ENCODE measurements at regions not wholly inside any gene's neighbourhood (a gene's known extent, or its start where the extent isn't known, plus 50 kb on each side); places are given as distances from the start of the nearest gene placed in this dataset.

- H3K27ac ChIP-seq: no peak overlapping the region
- no peak for TF ChIP-seq ZFX (IDR thresholded peaks at IDR 0.05)
- TF ChIP-seq, protein P1, sequence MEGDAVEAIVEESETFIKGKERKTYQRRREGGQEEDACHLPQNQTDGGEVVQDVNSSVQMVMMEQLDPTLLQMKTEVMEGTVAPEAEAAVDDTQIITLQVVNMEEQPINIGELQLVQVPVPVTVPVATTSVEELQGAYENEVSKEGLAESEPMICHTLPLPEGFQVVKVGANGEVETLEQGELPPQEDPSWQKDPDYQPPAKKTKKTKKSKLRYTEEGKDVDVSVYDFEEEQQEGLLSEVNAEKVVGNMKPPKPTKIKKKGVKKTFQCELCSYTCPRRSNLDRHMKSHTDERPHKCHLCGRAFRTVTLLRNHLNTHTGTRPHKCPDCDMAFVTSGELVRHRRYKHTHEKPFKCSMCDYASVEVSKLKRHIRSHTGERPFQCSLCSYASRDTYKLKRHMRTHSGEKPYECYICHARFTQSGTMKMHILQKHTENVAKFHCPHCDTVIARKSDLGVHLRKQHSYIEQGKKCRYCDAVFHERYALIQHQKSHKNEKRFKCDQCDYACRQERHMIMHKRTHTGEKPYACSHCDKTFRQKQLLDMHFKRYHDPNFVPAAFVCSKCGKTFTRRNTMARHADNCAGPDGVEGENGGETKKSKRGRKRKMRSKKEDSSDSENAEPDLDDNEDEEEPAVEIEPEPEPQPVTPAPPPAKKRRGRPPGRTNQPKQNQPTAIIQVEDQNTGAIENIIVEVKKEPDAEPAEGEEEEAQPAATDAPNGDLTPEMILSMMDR (conservative IDR thresholded peaks at IDR 0.05): no peak
Measured at GRCh38 chr18:29307982-29308381, 1131.1 kb upstream of the CDH2 start.

GRCh38 chr18:29307231-29307630 is 1130.3 kb upstream of the CDH2 start:
- TF ChIP-seq, protein P1 (conservative IDR thresholded peaks at IDR 0.05): no peak
- TF ChIP-seq ZFX (IDR thresholded peaks at IDR 0.05): no peak
- peak overlapping the region; percentile 31; the same call in 1 of the 2 replicates for H3K27ac ChIP-seq

DNA sequence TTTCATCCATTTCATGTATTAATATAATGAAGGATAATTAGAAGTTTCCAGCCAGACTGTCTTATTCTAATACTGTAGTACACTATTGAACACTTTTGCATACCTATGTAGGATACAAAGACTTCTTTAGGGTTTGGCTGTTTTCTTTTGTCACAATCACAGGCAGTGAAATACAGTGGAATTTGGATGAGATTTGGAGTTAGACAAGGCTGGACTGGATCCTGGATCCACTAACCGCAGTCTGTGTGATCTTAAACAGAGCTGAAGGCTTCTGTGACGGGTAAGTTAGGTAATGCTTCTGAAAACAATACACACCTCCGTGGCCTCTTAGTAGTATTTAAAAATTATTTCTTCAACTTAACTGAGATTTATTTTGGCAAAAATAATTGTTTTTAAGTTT is 1128.6 kb upstream of the CDH2 start:
- H3K27ac ChIP-seq: no peak overlapping the region
- TF ChIP-seq ZFX (IDR thresholded peaks at IDR 0.05): no peak
- TF ChIP-seq, protein P1 (conservative IDR thresholded peaks at IDR 0.05): no peak

DNA sequence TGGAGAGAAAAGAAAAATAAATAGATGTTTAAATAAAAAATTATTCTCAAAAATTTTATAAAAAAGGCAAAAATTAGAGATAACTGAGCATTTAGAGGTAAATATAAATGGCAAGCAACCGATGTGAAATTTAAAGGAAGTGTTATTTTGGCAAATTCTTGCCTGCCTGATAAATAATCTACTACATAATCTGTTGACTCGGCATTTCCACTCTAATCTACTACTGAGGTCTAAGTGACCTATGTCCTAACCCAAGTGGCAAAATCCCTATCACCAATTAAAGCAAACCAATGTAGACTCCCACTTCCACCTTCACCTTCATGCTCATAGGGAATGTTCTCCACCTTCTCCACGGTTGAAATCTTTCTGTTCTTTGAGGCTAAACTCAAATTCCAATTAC is 1124.1 kb upstream of the CDH2 start:
- no peak for TF ChIP-seq ZFX (IDR thresholded peaks at IDR 0.05)
- TF ChIP-seq, protein P1 (conservative IDR thresholded peaks at IDR 0.05): no peak
- no peak overlapping the region for H3K27ac ChIP-seq

GRCh38 chr18:29285471-29285870 is 1108.5 kb upstream of the CDH2 start:
- TF ChIP-seq, protein P1 (conservative IDR thresholded peaks at IDR 0.05): no peak
- TF ChIP-seq ZFX (IDR thresholded peaks at IDR 0.05): no peak
- H3K27ac ChIP-seq: no peak overlapping the region

- no peak for TF ChIP-seq ZFX (IDR thresholded peaks at IDR 0.05)
- TF ChIP-seq, protein P1 (conservative IDR thresholded peaks at IDR 0.05): no peak
- no peak overlapping the region for H3K27ac ChIP-seq
Measured at GRCh38 chr18:29271501-29271900, 1094.6 kb upstream of the CDH2 start.

GRCh38 chr18:29259838-29260237 is 1082.9 kb upstream of the CDH2 start:
- no peak overlapping the region for H3K27ac ChIP-seq

More at GRCh38 chr18:29259838-29260237, 1082.9 kb upstream of the CDH2 start:
- no peak for TF ChIP-seq ZFX (IDR thresholded peaks at IDR 0.05)
- TF ChIP-seq, protein P1 (conservative IDR thresholded peaks at IDR 0.05): no peak
